GM12874 (cell line): ENCODE measurements at regions not wholly inside any gene's neighbourhood (a gene's known extent, or its start where the extent isn't known, plus 50 kb on each side); places are given as distances from the start of the nearest gene placed in this dataset.

Source experiments
- CTCF ChIP-seq: IDR thresholded peaks from 2 replicates; pipeline ENCODE4 v1.5.1; 2011; ENCODE audit warnings: low read depth, mild to moderate bottlenecking, control low read depth, low read length, moderate library complexity; ENCODE audit not compliant: insufficient read depth

GRCh38 chr10:29209830-29210229 lies 79.0 kb upstream of the LYZL1 start:
- no peak for TF ChIP-seq CTCF

GRCh38 chr10:29210266-29210868 lies 78.5 kb upstream of the LYZL1 start:
- no peak for TF ChIP-seq CTCF

- TF ChIP-seq CTCF, result no peak
Observed at GRCh38 chr10:29212597-29212996, 76.3 kb upstream of the LYZL1 start.

- TF ChIP-seq CTCF, result no peak
Observed at GRCh38 chr10:29214551-29214950, 74.3 kb upstream of the LYZL1 start.

GRCh38 chr10:29217292-29217738 lies 71.6 kb upstream of the LYZL1 start:
- no peak for TF ChIP-seq CTCF

- no peak for TF ChIP-seq CTCF
Observed at GRCh38 chr10:29223326-29223725, 65.5 kb upstream of the LYZL1 start.

GRCh38 chr10:29224631-29225030 lies 64.2 kb upstream of the LYZL1 start:
- TF ChIP-seq CTCF, result no peak
